NCI-H1694 treated with DMSO at 0.1 percent for 48 hours (cell line): ENCODE measurements at regions not wholly inside any gene's neighbourhood (a gene's known extent, or its start where the extent isn't known, plus 50 kb on each side); places are given as distances from the start of the nearest gene placed in this dataset.
"Not testable (repeated sequence)": the region's sequence is repeated elsewhere in the genome, so short reads cannot be mapped to it uniquely, and the experiment has no call there.

Experiments used
- DNase-seq: peaks from one replicate; lab custom pipeline; 2025; lab: John Stamatoyannopoulos, UW

DNA sequence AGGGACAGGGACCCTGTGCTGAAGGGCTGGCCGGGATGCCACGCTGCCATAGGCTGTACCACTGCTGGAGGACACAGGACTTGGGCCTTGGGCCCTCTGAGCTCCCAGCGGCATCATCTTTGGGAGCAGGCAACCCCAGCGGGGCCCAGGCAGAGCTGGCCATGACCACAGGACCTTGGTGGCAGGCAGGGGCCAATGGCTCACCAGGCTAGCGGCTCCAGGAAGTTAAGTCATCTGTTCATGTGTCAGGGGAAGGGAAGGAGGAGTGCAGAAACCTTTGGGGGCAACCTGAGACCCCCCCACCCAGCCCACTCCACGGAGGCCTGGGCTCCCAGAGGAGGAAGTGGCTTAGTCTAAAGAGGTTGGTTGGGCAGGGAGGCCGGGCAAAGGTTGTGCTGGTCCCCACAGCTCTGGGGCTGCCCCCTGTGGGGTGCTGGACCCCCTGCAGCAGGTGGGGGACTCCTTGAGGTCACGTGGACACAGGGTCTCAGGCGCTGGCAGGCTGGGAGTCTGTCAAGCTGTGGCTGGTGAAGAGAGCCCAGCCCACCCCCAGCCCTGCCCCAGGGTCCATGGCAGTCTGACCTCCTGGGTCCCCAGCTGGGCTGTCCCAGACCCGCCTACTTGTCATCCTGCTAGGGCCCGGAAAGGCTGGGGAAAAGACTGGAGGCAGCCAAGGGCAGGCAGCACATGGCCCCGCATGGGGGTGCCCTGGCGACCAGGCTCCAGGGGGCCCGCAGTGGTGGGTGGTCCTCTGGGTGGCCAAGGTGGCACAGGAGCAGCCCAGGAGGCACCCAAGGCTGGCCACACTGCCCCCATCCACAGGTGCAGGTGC is 184.3 kb downstream of the IGLL1 start:
- DNase-seq: no peak

DNA sequence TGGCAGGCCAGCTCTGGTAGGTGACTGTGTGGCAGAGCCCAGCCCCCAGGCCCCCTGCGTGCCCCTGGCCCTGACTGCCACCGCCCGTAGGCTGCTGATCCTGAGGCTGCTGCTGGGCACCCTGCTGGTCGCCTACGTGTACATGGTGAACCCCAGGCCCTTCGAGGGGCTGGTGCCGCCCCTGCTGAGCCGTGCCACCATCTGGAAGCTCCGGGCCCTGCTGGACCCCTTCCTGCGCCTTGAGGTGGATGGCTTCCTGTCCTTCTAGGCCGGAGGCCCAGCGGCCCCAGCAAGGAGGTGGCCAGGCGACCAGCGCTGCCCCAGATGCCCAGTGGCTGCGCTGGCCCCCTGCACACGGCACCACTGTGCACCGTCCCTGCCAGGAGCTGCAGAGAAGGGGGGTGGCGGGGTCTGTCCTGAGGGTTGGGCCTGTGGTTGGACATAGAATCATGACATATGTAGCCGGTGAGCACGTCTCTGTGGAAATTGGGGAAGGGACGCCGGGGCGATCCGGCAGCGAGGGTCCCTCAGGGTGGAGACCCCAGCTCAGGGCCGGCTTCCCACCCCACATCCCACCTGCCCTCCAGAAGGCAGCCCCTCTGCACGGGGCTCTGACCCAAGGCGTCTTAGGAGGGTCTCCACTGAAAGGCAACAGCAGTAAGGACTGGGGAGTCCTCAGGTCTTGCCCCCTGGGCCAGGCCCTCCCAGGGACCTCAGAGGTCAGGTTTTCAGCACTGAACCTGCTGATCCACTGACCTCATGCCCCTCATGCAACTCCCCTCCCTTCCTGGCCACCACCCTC is 185.4 kb downstream of the IGLL1 start:
- DNase-seq: no peak

GRCh38 chr22:23393721-23394320 is 186.3 kb downstream of the IGLL1 start:
- DNase-seq: no peak

GRCh38 chr22:23393199-23393598 is 186.9 kb downstream of the IGLL1 start:
- not testable (repeated sequence) for DNase-seq

GRCh38 chr22:23392420-23393121 is 187.5 kb downstream of the IGLL1 start:
- no peak for DNase-seq

GRCh38 chr22:23391022-23391421 is 189.1 kb downstream of the IGLL1 start:
- no peak for DNase-seq

GRCh38 chr22:23389271-23390071 is 190.6 kb downstream of the IGLL1 start:
- no peak for DNase-seq

DNA sequence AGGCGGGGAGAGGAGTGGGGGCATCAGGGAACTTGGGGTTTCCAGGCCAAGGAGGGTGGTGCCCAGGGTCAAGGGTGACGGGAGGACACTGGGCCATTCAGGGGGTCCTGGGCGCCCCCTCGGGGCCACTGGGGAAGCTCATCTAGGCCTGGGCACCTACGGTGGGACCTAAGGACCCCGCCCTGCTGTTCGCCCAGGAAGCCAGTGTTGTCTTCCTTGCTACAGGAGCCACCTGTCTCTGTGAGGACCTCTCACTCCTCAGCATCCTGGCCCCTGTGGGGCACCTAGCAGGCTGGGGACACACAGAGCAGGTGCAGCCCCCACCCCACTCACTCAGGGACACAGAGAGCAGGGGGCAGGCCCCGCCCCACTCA is 191.6 kb downstream of the IGLL1 start:
- DNase-seq: no peak

GRCh38 chr22:23387827-23388516 is 192.1 kb downstream of the IGLL1 start:
- no peak for DNase-seq

GRCh38 chr22:23386822-23387580 is 193.1 kb downstream of the IGLL1 start:
- no peak for DNase-seq

DNA sequence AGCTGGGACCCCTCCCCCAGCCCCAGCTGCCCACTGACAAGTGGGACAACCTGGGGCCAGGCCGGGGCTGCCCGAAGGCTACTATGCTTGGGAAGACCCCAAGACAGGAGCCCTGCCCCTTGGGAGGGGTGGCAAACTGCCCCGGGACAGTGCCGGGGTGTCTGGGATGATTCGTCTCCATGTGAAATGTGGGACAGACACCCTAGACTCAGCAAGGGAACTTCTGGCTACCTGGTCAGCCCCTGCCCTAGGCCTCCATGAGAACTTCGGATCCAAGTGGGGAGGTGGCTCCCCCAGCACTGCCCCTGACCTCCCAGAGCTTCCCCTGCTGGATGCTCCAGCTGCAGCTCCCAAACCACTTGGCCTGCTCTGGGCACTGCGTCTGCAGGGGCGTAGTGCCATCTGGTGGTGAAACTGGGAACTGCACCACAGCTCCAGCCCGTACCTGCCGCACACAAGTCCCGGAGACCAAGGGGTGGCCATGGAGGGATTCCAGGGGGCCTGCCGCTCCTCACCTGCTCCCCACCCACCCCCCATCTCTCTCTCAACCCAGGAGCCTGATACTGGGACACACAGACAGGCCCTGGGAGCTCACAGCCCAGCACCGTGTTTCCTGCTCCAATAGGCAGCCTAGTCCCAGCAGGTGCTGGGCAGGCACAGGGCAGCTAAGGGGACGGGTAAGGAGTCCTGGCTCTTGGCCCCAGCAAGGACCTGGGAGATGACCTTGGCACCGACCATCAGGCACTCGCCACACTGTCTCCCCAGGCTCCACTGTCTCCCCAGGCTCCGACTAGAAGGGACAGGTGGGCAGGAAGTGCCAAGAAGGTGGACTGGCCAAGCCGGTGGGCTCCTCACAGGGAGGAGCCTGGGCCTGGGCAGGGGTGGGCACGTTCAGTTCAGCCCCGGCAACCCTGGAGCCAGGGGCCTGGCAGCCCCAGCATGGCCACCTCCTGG is 194.1 kb downstream of the IGLL1 start:
- DNase-seq: peak; percentile 28

DNA sequence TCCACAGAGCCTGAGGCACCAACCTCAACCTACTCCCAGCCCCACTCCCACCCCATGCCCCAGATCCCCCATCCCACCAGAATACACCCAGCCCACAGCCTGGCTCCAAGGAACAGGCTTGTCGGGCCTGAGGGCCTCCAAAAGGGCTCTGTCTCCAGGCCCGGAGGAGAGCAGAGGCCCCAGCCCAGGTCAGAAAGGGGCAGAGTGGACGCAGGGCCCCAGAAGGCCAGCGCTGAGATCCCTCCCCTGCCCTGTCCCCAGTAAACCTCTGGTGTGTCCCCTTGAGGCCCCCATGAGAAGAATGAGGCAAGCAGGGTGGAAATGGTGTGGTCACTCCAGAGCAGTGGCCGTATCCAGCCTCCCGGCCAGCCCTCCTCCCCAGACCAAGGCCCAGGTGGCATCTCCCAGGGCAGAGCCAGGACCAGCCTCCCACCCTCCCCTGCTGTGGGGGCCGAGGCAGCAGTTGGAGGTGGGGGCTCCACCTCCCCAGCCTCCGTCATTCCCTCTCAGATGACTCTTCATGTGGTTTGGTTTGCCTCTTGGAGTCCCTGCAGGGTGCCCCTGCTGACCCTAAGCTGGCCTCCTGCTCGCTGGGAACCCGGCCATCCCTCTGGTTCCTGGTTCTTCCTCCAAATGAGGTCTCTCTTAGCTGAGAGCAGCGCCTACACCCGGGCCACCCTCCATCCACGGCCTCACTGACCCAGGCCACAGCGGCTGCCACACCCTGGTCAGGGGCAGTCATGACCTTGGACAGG is 195.0 kb downstream of the IGLL1 start:
- no peak for DNase-seq

DNA sequence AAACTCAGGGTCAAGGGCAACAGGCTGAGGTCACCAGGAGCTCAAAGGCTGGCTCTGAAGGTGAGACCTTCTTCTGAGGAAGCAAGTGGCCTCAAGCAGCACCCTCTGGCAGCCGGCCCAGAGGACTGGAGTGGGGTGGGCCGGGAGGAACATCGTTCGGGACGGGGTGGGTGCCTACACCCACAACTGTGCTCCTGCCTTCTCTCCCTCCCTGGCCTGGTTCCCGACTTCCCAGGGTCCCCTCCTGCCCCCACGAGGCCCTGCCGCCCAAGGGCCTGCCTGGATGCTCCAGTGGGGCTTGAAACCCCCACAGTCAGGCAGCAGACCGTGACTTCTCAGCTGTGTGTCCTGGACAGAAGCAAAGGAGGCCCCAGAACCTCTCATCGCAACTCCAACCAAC is 195.7 kb downstream of the IGLL1 start:
- DNase-seq: no peak

DNA sequence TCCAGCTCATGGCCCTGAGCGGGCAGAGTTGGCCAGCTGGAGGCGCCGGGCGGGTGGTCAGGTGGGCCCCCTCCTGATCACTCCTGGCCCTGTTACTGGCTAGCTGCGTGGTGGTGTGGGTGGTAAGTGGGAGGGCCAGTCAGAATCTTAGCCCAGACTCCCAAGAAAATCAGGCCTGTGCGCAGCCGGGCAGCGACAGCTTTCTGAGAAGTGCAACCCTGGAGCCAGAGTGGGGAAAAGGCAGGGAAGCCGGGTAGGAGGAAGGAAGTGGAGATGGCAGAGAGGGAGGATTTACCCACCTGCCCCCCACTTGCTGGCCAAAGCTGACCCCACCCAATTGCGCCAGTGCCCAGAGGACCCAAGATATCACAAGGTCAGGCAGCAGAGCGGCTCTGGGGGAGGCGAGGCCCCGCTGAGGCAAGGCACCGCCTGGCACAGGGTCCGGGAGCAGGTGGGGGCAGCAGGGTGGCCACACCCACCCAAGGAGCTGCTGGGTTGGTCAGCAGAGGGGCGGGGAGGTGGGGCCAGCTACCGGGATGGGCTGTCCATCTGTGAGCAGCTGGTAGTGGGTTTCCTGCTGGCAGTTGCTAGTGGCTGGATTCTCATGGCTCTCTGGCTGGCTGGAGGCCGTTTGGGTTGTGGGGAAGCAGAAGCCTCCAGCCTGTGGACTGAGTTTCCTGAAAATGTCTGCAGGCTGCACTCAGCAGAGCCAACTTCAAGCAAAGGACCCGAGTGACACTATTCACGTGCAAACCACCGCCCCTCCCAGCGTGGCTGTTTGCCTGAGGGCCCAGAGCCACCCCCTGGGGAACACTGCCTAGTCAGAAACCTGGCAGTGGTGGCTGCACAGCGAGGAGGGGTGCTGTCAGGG is 196.4 kb downstream of the IGLL1 start:
- DNase-seq: no peak

DNA sequence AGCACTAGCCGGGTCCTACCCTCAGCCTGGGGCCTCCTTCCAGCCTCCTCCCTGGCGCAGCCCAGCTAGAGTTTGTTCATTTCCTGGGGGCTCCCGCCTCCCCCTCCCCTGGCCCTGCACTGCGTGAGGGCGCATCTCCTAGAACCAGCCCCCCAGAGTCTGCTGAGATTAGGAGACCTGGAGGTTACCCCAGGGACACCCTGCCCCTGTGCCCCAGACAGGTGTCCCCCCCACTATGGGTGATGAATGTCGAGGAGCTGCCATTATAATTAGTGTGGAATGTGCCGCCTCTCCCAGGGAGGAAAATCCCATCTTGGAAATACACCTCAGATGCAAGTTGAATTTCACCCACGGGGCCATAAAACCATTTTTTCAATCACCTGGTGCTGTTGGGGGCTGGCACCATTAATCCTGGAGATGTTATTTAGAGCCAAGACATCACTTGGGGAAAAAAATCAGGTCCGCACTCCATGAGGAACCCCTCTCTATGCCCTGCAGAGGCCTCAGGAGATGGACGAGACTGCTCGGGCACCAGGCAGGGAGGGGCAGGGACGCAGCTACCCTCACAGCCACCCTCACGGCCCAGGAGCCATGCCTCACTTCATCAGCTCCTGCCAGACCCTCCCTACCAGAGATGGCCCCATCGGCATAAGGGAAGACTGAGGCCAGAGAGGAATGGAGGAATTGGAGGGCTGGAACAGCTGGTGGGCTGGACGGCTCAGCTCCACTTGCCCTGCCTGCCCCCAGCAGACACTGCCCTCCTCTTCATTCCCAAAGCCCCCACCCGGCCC is 197.5 kb downstream of the IGLL1 start:
- no peak for DNase-seq

DNA sequence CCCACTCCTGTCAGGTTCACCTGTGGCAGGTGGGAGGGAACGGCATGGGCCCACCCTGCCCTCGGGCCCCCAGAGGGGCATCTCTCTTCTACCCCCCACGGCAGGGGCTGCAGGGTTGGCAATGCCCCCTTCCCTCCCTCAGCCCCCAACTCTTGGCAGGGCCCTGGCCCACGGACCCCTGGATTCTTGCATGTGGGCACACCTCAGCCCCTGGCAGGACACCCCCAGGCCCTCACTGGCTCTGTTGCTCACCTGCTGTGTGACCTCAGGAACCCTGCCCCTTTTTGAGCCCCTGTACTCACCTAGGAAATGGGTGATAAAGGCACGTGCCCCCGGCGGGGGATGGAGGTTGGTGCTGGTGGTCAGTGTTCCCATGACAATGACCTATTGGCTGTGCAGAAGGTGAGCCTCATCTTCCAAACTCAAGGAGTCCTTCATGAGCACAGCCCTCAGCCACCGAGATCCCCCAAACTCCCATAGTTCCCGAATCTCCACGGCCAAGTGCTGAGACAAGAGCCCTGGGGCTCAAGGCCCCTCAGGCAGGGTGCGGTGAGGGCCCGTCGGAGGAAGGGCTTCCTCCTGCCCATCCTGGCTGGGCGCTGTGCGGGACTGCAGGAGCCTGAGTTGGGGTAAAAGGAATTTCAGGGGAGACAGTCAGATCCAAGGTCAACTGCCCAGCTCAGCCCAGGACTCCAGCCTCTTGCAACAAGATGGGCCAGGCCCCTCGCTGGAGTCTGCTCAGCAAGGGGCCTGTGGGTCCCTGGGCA is 198.2 kb downstream of the IGLL1 start:
- DNase-seq: no peak
